ENCODE measurements at regions not wholly inside any gene's neighbourhood (a gene's known extent, or its start where the extent isn't known, plus 50 kb on each side); places are given as distances from the start of the nearest gene placed in this dataset.

DNA sequence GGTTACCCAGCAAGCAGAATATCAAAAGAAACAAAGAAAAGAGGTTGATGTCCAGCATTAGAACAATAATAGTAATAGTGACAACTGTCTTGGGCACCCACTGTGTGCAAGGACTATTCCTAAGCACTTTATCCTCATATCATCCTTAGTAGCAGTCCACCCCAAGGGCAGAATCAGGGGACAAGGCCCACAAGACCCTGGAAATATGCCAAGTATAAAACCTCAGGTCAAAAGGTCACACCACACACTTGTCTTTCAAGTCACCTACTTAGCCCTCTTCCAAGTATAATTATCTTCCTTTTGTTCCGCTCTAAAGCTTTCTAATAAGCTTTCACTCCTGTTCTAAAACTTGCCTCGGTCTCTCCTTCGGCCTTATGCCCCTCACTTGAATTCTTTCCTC lies 124.0 kb upstream of the STT3B start:
- POLR2A ChIA-PET, result no interaction called here
- no peak overlapping the region for H3K27ac Mint-ChIP-seq

DNA sequence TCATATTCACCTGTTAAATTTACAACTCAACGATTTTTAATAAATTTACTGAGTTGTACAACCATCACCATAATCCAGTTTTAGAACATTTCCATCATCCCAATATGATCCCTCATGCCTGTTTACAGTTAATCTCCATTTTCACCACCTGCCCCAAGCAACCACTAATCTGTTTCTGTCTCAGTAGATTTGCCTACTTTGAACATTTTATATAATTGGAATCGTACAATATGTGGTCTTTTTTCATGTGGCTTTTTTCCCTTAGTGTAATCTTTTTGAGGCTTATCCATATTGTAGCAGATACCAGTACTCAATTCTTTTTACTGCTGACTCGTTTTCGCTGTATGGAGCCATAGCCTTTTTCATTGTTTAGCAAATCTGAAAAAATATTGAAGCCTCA lies 123.3 kb upstream of the STT3B start:
- Mint-ChIP-seq H3K4me3 (no peak overlapping the region), H3K36me3 (ENCODE audit: low read depth) (no peaks in the 10 kb centered on the region), H3K9me3 (peaks cover 3% of the 10 kb centered on the region), H3K27me3 (no peaks in the 10 kb centered on the region), H3K27ac (no peak overlapping the region), H3K4me1 (peaks cover 5% of the 10 kb centered on the region)
- POLR2A ChIA-PET, result no interaction called here
- CTCF ChIA-PET, result no interaction called here
- no peak for DNase-seq

More for the DNA sequence above, 124.0 kb upstream of the STT3B start:
- Mint-ChIP-seq H3K4me1 (peaks cover 5% of the 10 kb centered on the region), H3K36me3 (ENCODE audit: low read depth) (no peaks in the 10 kb centered on the region), H3K9me3 (peaks cover 3% of the 10 kb centered on the region), H3K27me3 (no peaks in the 10 kb centered on the region), H3K4me3 (no peak overlapping the region)
- CTCF ChIA-PET, result no interaction called here
- DNase-seq, result no peak

DNA sequence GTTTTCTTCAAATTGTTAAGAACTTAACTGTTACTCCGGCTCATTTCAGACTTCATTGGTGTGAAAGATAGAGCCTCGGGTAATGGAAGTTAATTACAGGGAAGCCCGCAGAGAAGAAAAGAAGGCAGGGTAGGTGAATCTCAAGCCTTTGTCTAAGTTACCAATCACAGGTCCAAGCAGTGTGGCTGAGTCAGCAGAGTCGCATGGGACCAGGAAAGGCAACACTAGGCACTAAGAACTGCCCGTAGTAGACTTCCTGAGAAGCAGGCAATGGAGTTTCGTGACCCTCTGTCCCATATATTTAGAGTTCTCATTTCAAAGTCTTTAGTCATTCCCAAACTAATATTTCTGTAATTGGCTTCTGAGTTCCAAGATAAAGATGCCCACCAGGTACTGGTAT lies 122.9 kb upstream of the STT3B start:
- ChIA-PET CTCF (interaction anchor here (0.6 kb wide), 1 partner anchor 125 kb away, joined by 3 read pairs; no protein-coding TSS in a partner anchor), POLR2A (no interaction called here)
- H3K27ac Mint-ChIP-seq, result no peak overlapping the region
- no peak for DNase-seq
- peaks cover 3% of the 10 kb centered on the region for H3K9me3 Mint-ChIP-seq
- H3K36me3 Mint-ChIP-seq (ENCODE audit: low read depth), result no peaks in the 10 kb centered on the region
- H3K4me3 Mint-ChIP-seq, result no peak overlapping the region
- H3K4me1 Mint-ChIP-seq, result peaks cover 5% of the 10 kb centered on the region
- H3K27me3 Mint-ChIP-seq, result no peaks in the 10 kb centered on the region

DNA sequence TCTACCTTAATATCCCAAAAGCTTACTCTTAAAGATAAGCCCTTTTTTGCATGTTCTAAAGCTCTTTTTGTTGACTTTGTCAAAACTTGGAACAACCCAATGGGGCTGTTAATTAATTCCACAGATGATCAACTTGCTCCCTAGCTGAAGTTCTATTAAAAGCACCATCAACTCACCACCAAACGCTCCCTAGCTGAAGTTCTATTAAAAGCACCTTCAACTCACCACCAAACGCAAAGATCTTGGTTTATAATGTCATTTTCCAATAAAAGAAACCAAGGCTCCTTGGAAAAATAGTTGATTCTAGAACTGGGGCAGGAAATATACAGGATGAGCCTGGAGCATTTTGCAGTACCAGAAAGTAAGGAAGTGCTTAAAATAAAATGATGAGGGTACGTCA lies 122.3 kb upstream of the STT3B start:
- H3K4me1 Mint-ChIP-seq, result peaks cover 5% of the 10 kb centered on the region
- ChIA-PET POLR2A (no interaction called here), CTCF (interaction anchor here (0.6 kb wide), 2 partner anchors 88 to 125 kb away, joined by 3 read pairs; no protein-coding TSS in a partner anchor)
- no peaks in the 10 kb centered on the region for H3K27me3 Mint-ChIP-seq
- peaks cover 3% of the 10 kb centered on the region for H3K9me3 Mint-ChIP-seq
- no peak for DNase-seq
- no peak overlapping the region for H3K27ac Mint-ChIP-seq
- H3K4me3 Mint-ChIP-seq, result no peak overlapping the region
- no peaks in the 10 kb centered on the region for H3K36me3 Mint-ChIP-seq (ENCODE audit: low read depth)

DNA sequence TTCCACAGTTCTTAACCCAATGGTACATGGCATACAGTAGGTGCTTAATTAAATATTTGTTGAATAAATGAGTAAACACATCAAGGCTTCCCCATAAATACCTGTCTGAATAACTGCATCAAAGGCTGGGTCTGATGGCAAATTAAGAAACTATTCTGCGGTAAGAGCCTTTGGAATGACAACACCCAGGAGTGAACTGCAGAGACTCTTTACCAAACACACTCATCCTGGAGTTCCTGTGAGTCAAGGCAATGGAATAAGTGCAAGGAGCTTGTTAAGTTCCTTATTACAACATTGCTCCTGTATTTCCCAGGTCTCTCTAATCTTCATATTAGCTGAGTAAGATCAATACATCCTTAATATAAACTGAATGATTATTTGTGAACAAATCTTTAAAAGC lies 119.9 kb upstream of the STT3B start:
- H3K27me3 Mint-ChIP-seq, result no peaks in the 10 kb centered on the region
- H3K4me1 Mint-ChIP-seq, result peaks cover 5% of the 10 kb centered on the region
- POLR2A ChIA-PET, result no interaction called here
- no peaks in the 10 kb centered on the region for H3K36me3 Mint-ChIP-seq (ENCODE audit: low read depth)
- CTCF ChIA-PET, result no interaction called here
- H3K4me3 Mint-ChIP-seq, result no peak overlapping the region
- no peak overlapping the region for H3K27ac Mint-ChIP-seq
- DNase-seq, result no peak
- no peaks in the 10 kb centered on the region for H3K9me3 Mint-ChIP-seq

DNA sequence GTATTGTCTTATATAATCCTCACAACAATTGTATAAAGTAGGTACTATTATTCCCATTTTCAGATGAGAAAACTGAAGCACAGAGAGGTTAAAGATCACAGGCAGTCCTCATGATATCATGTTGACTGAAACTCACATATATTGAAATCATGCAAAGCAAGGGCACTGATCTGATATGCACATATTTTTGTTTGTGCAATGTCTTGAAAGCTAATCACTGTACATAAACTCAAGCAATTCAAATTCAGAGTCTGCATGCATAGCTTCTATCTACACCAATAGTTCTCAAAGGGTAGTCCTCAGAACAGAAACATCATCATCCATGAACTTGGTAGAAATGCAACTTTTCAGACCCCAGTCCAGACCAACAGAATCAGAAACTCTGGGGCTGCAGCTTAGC lies 119.2 kb upstream of the STT3B start:
- DNase-seq, result no peak
- H3K27me3 Mint-ChIP-seq, result no peaks in the 10 kb centered on the region
- H3K9me3 Mint-ChIP-seq, result peaks cover under 1% of the 10 kb centered on the region
- POLR2A ChIA-PET, result interaction anchor here (0.6 kb wide), 1 partner anchor 27 kb away, joined by 4 read pairs; no protein-coding TSS in a partner anchor
- CTCF ChIA-PET, result interaction anchor here (0.5 kb wide), 1 partner anchor 203 kb away, joined by 4 read pairs; no protein-coding TSS in a partner anchor
- H3K4me3 Mint-ChIP-seq, result no peak overlapping the region
- H3K4me1 Mint-ChIP-seq, result peaks cover 5% of the 10 kb centered on the region
- H3K27ac Mint-ChIP-seq, result no peak overlapping the region
- H3K36me3 Mint-ChIP-seq (ENCODE audit: low read depth), result no peaks in the 10 kb centered on the region

DNA sequence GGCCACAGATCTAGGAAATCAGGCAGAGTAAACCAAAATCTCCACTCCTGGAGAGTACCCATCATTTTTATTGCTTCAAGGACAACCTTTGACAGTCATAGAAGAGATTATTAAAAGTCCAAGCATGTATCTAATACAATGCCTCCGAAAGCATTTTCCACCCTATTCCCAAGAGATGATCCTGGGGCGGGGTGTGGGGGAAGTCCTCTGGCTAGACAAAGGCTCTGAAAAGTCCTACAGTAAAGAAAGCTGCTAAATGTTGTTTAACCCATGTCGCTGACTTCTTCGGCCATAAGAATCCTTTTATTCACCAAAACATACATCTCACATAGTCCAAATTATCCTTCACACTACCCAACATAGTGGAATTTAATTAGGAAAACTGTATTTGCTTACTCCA lies 115.7 kb upstream of the STT3B start:
- ChIA-PET CTCF (no interaction called here), POLR2A (no interaction called here)
- Mint-ChIP-seq H3K27ac (no peak overlapping the region), H3K36me3 (ENCODE audit: low read depth) (no peaks in the 10 kb centered on the region), H3K27me3 (no peaks in the 10 kb centered on the region), H3K9me3 (peaks cover 3% of the 10 kb centered on the region), H3K4me3 (no peak overlapping the region), H3K4me1 (peaks cover 6% of the 10 kb centered on the region)
- DNase-seq, result no peak

DNA sequence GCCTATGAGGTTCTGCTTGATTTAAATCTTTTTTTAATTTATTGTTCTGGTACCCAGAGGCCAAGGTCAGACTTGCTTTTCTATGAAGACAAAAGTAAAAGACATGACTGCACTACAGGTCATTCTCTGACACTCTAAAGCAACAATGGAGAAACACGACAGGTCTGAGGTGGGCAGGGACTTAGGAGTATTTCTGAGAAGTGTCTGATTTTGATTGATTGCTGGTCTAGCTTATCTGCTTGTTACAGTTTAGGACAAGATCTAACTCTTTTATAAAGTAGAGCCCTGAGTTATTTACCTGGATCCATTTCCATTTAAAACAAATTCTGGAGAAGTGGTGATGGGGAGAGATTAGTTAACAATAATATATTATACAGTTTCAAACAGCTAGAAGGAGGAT lies 115.2 kb upstream of the STT3B start:
- peaks cover 3% of the 10 kb centered on the region for H3K9me3 Mint-ChIP-seq
- H3K27ac Mint-ChIP-seq, result no peak overlapping the region
- H3K4me3 Mint-ChIP-seq, result no peak overlapping the region
- POLR2A ChIA-PET, result no interaction called here
- no peak for DNase-seq
- no peaks in the 10 kb centered on the region for H3K27me3 Mint-ChIP-seq
- H3K4me1 Mint-ChIP-seq, result peaks cover 6% of the 10 kb centered on the region
- CTCF ChIA-PET, result interaction anchor here (0.6 kb wide), 1 partner anchor 11 kb away, joined by 3 read pairs; no protein-coding TSS in a partner anchor
- no peaks in the 10 kb centered on the region for H3K36me3 Mint-ChIP-seq (ENCODE audit: low read depth)

DNA sequence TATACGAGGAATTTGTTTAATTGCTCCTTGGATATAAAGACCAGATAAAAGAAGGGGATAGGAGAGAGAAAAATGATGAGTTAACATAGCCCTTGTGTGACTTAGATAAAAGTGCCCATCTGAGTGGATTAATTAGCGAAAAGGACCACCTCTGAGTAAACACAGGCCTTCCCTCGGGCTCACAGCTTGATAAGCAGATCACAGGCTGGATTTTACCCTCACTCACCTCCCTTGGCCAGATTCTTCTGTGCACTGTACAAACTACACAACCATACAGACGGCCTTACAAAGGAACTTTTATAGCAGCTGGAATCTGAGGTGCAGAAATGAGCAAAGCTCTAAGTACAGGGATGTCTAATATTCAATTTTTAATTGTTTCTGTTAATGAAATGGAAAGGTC lies 112.4 kb upstream of the STT3B start:
- H3K9me3 Mint-ChIP-seq, result peaks cover 7% of the 10 kb centered on the region
- POLR2A ChIA-PET, result no interaction called here
- peaks cover 6% of the 10 kb centered on the region for H3K4me1 Mint-ChIP-seq
- no peaks in the 10 kb centered on the region for H3K27me3 Mint-ChIP-seq
- H3K27ac Mint-ChIP-seq, result no peak overlapping the region
- no peak for DNase-seq
- CTCF ChIA-PET, result interaction anchor here (1.4 kb wide), 1 partner anchor 9 kb away, joined by 4 read pairs; no protein-coding TSS in a partner anchor
- no peak overlapping the region for H3K4me3 Mint-ChIP-seq
- H3K36me3 Mint-ChIP-seq (ENCODE audit: low read depth), result peaks cover 4% of the 10 kb centered on the region

DNA sequence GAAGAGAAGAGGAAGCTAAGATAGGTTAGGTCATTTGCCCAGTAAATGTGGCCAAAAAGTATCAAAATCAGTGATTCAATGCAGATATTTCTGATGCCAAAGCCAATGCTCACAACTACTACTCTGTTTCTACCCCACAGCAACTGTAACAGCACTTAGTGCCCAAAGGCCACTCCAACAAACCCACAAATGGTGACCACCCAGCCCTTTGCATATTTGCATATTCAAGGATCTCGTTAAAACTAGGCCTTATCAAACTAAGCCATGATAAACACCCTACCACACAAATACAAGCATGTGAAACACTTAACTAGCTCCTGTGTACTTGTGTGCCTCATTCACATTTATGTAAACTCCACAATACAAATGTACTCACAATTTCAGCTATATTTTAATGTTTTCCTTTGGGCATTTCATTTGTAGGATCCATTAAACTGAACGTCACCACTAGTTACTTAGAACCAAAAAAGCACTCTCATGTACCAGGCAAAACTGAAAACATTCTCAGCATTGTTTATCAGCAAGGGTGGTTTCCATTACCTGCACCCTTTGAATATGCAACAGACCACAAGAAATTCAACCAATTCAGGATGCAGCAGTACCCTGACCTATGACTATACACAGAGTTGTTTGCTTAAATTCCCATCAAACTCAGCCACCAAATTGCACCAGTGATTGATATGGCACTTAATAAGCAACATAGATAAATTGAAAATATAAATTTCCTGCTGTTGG lies 111.2 kb upstream of the STT3B start:
- no peak overlapping the region for H3K4me3 Mint-ChIP-seq
- ChIA-PET CTCF (interaction anchor here (0.5 kb wide), 1 partner anchor 763 kb away, joined by 3 read pairs; no protein-coding TSS in a partner anchor), POLR2A (no interaction called here)

DNA sequence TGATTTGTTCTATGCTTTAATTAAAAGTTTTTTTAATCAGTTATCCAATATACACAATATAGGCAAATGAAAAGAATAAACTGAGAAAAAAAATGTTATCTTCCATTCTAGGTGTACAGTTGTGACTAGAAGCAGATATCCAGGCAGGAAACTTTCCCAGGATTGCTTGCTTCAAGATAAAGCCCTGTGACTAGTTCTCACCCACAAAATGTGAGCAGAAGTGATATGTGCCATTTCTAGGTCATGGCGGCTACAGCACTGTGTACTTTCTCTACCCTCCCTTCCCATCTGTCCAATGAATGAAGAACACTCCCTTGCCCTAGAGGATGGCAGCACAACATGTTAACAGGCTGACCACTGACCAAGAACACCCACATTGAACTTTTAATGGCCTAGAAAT lies 110.5 kb upstream of the STT3B start:
- CTCF ChIA-PET, result interaction anchor here (1.5 kb wide), 1 partner anchor 10 kb away, joined by 4 read pairs; no protein-coding TSS in a partner anchor
- no peak overlapping the region for H3K4me3 Mint-ChIP-seq
- no peaks in the 10 kb centered on the region for H3K27me3 Mint-ChIP-seq
- H3K4me1 Mint-ChIP-seq, result peaks cover 6% of the 10 kb centered on the region
- no peak for DNase-seq
- POLR2A ChIA-PET, result no interaction called here
- H3K27ac Mint-ChIP-seq, result no peak overlapping the region
- H3K9me3 Mint-ChIP-seq, result peaks cover 13% of the 10 kb centered on the region
- peaks cover 4% of the 10 kb centered on the region for H3K36me3 Mint-ChIP-seq (ENCODE audit: low read depth)

More for the DNA sequence above, 111.2 kb upstream of the STT3B start:
- Mint-ChIP-seq H3K36me3 (ENCODE audit: low read depth) (peaks cover 4% of the 10 kb centered on the region), H3K9me3 (peaks cover 13% of the 10 kb centered on the region), H3K27me3 (no peaks in the 10 kb centered on the region), H3K4me1 (peaks cover 6% of the 10 kb centered on the region), H3K27ac (peak overlapping the region; percentile 70)
- DNase-seq, result no peak

DNA sequence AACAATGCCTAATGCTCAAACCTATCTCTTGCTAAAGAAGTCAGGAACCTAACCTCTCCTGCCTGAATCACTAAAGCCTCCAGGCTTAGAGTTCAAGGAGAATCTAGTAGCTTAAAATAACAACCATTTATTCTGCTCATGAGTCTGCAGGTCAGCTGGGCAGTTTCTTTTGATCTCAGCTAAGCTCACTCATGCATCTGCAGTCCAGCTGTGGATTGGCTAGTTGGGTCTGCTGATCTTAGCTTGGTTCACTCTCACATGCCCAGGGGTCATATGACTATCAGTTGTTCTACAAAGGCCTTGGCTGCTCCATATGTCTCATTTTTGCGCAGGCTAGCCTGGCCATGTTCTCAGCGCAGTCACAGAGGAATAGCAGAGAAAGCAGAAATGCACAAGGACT lies 109.2 kb upstream of the STT3B start:
- CTCF ChIA-PET, result interaction anchor here (0.7 to 1.5 kb wide), 2 partner anchors 8 to 1016 kb away, joined by 4 read pairs; no protein-coding TSS in a partner anchor
- H3K4me1 Mint-ChIP-seq, result peaks cover 6% of the 10 kb centered on the region

DNA sequence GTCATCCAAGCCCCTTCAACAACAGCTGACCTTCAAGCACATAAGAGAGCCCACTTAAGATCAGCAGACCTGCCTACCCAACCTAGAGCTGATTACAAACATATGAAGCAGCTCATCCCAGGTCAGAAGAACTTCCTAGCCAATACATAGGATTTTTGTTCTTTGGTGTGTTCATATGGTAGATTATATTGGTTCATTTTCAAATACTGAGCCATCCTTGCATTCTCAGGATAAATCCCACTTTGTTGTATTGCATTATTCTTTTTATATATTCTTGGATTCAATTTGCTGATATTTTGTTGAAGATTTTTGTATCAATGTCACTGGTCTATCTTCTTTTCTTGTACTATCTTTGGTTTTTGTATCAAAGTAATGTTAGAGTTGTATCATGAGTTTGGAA lies 107.3 kb upstream of the STT3B start:
- POLR2A ChIA-PET, result no interaction called here

More for the DNA sequence above, 109.2 kb upstream of the STT3B start:
- Mint-ChIP-seq H3K9me3 (peaks cover 19% of the 10 kb centered on the region), H3K4me3 (no peak overlapping the region), H3K27me3 (no peaks in the 10 kb centered on the region), H3K36me3 (ENCODE audit: low read depth) (peaks cover 6% of the 10 kb centered on the region), H3K27ac (no peak overlapping the region)
- DNase-seq, result no peak
- POLR2A ChIA-PET, result no interaction called here

DNA sequence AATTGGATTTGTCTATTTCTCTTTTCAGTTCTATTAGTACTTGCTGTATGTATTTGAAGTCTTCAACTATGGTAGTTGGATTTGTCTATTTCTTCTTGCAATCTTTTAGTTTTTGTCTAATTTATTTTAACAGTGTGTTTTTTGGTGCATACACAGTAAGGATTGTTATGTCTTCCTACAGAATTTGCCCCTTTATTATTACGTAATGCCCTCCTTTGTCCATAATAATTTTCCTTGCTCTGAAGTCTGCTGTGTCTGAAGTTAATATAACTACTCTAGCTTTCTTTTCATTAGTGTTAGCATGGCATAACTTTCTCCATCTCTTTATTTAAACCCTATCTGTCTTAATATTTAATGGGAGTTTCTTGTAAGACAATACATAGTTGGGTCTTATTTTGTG lies 105.1 kb upstream of the STT3B start:
- no peak for DNase-seq
- H3K36me3 Mint-ChIP-seq (ENCODE audit: low read depth), result peaks cover 6% of the 10 kb centered on the region
- no peak overlapping the region for H3K27ac Mint-ChIP-seq
- ChIA-PET CTCF (no interaction called here), POLR2A (no interaction called here)
- H3K27me3 Mint-ChIP-seq, result no peaks in the 10 kb centered on the region
- H3K4me1 Mint-ChIP-seq, result no peaks in the 10 kb centered on the region
- peaks cover 29% of the 10 kb centered on the region for H3K9me3 Mint-ChIP-seq
- H3K4me3 Mint-ChIP-seq, result no peak overlapping the region

More for the DNA sequence above, 107.3 kb upstream of the STT3B start:
- no peak overlapping the region for H3K4me3 Mint-ChIP-seq
- peaks cover 6% of the 10 kb centered on the region for H3K36me3 Mint-ChIP-seq (ENCODE audit: low read depth)
- CTCF ChIA-PET, result no interaction called here
- H3K27ac Mint-ChIP-seq, result no peak overlapping the region
- DNase-seq, result no peak
- H3K27me3 Mint-ChIP-seq, result no peaks in the 10 kb centered on the region
- peaks cover 6% of the 10 kb centered on the region for H3K4me1 Mint-ChIP-seq
- H3K9me3 Mint-ChIP-seq, result peaks cover 25% of the 10 kb centered on the region

Measured in activated CD4-positive, alpha-beta T cell treated with anti-CD3 and anti-CD28 coated beads, Interleukin-2, amount 10 ng/mL, durations not matched to agents 7 days and 5 days (primary cell).